HCT116 (cell line): ENCODE measurements at regions not wholly inside any gene's neighbourhood (a gene's known extent, or its start where the extent isn't known, plus 50 kb on each side); places are given as distances from the start of the nearest gene placed in this dataset.

Experiments used
- ATAC-seq: fragments of 200-7000 bp; cut with Tn5 transposase; 2 replicates; pipeline ENCODE4 v1.9.1; 2020; ENCODE audit warnings: mild to moderate bottlenecking, moderate library complexity
- BruUV-seq: library from RNA; stranded (reverse); fragments of 400-500 nt; replicated peaks from 2 replicates; lab custom pipeline; 2021; lab: Mats Ljungman, UMichigan
- CTCF ChIA-PET: fragments of 300-600 bp; sonication (Branson Sonifier 250); formaldehyde crosslinking; loops from one replicate; lab custom pipeline; 2021; ENCODE audit warnings: antibody characterized with exemption; lab: Charles Lee
- POLR2A ChIA-PET: fragments of 300-600, 350-600 bp; sonication (Branson Sonifier 250); formaldehyde crosslinking; loops from one replicate; lab custom pipeline; 2021; ENCODE audit warnings: antibody characterized with exemption; lab: Charles Lee
- RAD21 ChIA-PET, 2 experiments: fragments of 300-600 bp; sonication (Branson Sonifier 250); formaldehyde crosslinking; loops; one replicate each; lab custom pipeline; 2023; ENCODE audit warnings: low total read pairs in 2 of 2; ENCODE audit not compliant: uncharacterized antibody in 2 of 2, unreplicated experiment in 2 of 2, low non-redundant PET in 1 of 2; lab: Charles Lee
- DNase-seq: peaks from one replicate; pipeline ENCODE4 v3.0.0-alpha.2; 2010; ENCODE audit warnings: low read depth, low spot score
- H2AFZ ChIP-seq: fragments of 200-600 bp; shearing (Covaris generic), sonication (generic); 2 replicates; pipeline ENCODE4 v1.6.1; 2017; ENCODE audit warnings: low read depth, mixed run types, mixed read lengths, antibody characterized with exemption, low read length; ENCODE audit not compliant: poor library complexity, severe bottlenecking
- H3K27ac ChIP-seq: 2 replicates; pipeline ENCODE4 v1.5.1; 2012; ENCODE audit warnings: low read depth, low read length
- H3K27me3 ChIP-seq: fragments of 200-600 bp; sonication (generic); 2 replicates; pipeline ENCODE4 v1.6.1; 2016; ENCODE audit warnings: mixed run types, low read length, mixed read lengths; ENCODE audit not compliant: insufficient read depth
- H3K36me3 ChIP-seq, 2 experiments: fragments of 200-500 bp in 1 of 2; fragments of 200-600 bp in 1 of 2; sonication (Bioruptor generic) in 1 of 2; sonication (generic) in 1 of 2; 2 replicates each; pipeline versions ENCODE4 v1.5.1 to v1.6.1; 2014 to 2016; ENCODE audit warnings: low read length in 2 of 2, inconsistent platforms in 1 of 2, mixed read lengths in 1 of 2, mixed run types in 1 of 2; ENCODE audit not compliant: insufficient read depth in 2 of 2, control insufficient read depth in 1 of 2
- H3K4me1 ChIP-seq, 2 experiments: fragments of 200-600 bp in 1 of 2; sonication (generic) in 1 of 2; 2 replicates each; pipeline versions ENCODE4 v1.5.1 to v1.6.1; 2012 to 2017; ENCODE audit warnings: low read length in 2 of 2, inconsistent platforms in 1 of 2, mild to moderate bottlenecking in 1 of 2, mixed read lengths in 1 of 2, mixed run types in 1 of 2, moderate library complexity in 1 of 2; ENCODE audit not compliant: insufficient read depth in 2 of 2, control insufficient read depth in 1 of 2
- H3K4me2 ChIP-seq: fragments of 200-600 bp; sonication (generic); 2 replicates; pipeline ENCODE4 v1.6.1; 2017; ENCODE audit warnings: mixed run types, low read length, mixed read lengths
- H3K4me3 ChIP-seq, 2 experiments: fragments of 200-600 bp in 1 of 2; sonication (generic) in 1 of 2; replicated peaks in 1 of 2; 2 replicates each; pipeline ENCODE4 v1.5.1; 2011 to 2016; ENCODE audit warnings: low read length in 2 of 2, control low read depth in 1 of 2, low read depth in 1 of 2, mild to moderate bottlenecking in 1 of 2, mixed read lengths in 1 of 2, mixed run types in 1 of 2
- H3K79me2 ChIP-seq: fragments of 200-600 bp; sonication (generic); 2 replicates; pipeline ENCODE4 v1.6.1; 2017; ENCODE audit warnings: mild to moderate bottlenecking, mixed run types, low read length, moderate library complexity, mixed read lengths; ENCODE audit not compliant: insufficient read depth
- H3K9ac ChIP-seq: fragments of 200-600 bp; sonication (generic); 2 replicates; pipeline ENCODE4 v1.6.1; 2016; ENCODE audit warnings: low read length, mixed read lengths
- H3K9me2 ChIP-seq: fragments of 200-600 bp; sonication (generic), shearing (Covaris generic); 2 replicates; pipeline ENCODE4 v1.6.1; 2017; ENCODE audit warnings: mixed run types, mild to moderate bottlenecking, moderate library complexity; ENCODE audit not compliant: insufficient read depth
- H3K9me3 ChIP-seq, 2 experiments: fragments of 200-500 bp in 1 of 2; fragments of 200-600 bp in 1 of 2; sonication (Bioruptor generic) in 1 of 2; sonication (generic) in 1 of 2; 2 replicates each; pipeline ENCODE4 v1.6.1; 2014 to 2017; ENCODE audit warnings: low read length in 2 of 2, mixed read lengths in 2 of 2, inconsistent platforms in 1 of 2, low read depth in 1 of 2, mild to moderate bottlenecking in 1 of 2, mixed run types in 1 of 2, moderate library complexity in 1 of 2; ENCODE audit not compliant: control insufficient read depth in 1 of 2, insufficient read depth in 1 of 2
- H4K20me1 ChIP-seq: fragments of 200-600 bp; sonication (generic), shearing (Covaris generic); 2 replicates; pipeline ENCODE4 v1.6.1; 2017; ENCODE audit warnings: mixed run types, mild to moderate bottlenecking, moderate library complexity; ENCODE audit not compliant: insufficient read depth
- CBX3 ChIP-seq: IDR thresholded peaks from 2 replicates; pipeline ENCODE4 v1.6.1; 2012; ENCODE audit warnings: low read depth
- CTCF ChIP-seq, 3 experiments: fragments of 200-600 bp in 1 of 3; sonication (generic) in 1 of 3; IDR thresholded peaks in 2 of 3; conservative IDR thresholded peaks in 1 of 3; 2 replicates each; pipeline ENCODE4 v1.5.1; 2012 to 2017; ENCODE audit warnings: low read depth in 2 of 3, low read length in 2 of 3, antibody characterized with exemption in 1 of 3, borderline replicate concordance in 1 of 3, control low read depth in 1 of 3, mild to moderate bottlenecking in 1 of 3, mixed read lengths in 1 of 3, mixed run types in 1 of 3, moderate library complexity in 1 of 3; ENCODE audit not compliant: insufficient read depth in 1 of 3
- ELF1 ChIP-seq: IDR thresholded peaks from 2 replicates; pipeline ENCODE4 v1.6.1; 2012; ENCODE audit warnings: low read depth, borderline replicate concordance
- EZH2phosphoT487 ChIP-seq: fragments of 200-600 bp; IDR thresholded peaks from 2 replicates; pipeline ENCODE4 v1.6.1; 2018; ENCODE audit warnings: antibody characterized with exemption, borderline replicate concordance
- POLR2AphosphoS5 ChIP-seq: IDR thresholded peaks from 2 replicates; pipeline ENCODE4 v1.6.1; 2011; ENCODE audit warnings: mild to moderate bottlenecking, low read depth, low read length, moderate library complexity
- RAD21 ChIP-seq: IDR thresholded peaks from 2 replicates; pipeline ENCODE4 v1.6.1; 2012; ENCODE audit warnings: low read depth, mild to moderate bottlenecking
- REST ChIP-seq: IDR thresholded peaks from 2 replicates; pipeline ENCODE4 v1.6.1; 2012; ENCODE audit warnings: low read depth
- SIN3A ChIP-seq: IDR thresholded peaks from 2 replicates; pipeline ENCODE4 v1.6.1; 2012; ENCODE audit warnings: low read depth
- ZFX ChIP-seq: fragments of 450-650 bp; IDR thresholded peaks from 2 replicates; pipeline ENCODE4 v1.6.1; 2017
- ZNF274 ChIP-seq: fragments of 200-500 bp; sonication (Bioruptor generic); IDR thresholded peaks from 2 replicates; pipeline ENCODE4 v1.6.1; 2014; ENCODE audit warnings: mild to moderate bottlenecking, low read depth, low read length, inconsistent platforms
- intact Hi-C: fragments of 100-400 bp; cut with micrococcal nuclease; formaldehyde crosslinking; loops from 2 replicates; pipeline ENCODE4 v1.10.0; 2022

GRCh38 chr2:128589681-128590080 is 271.0 kb upstream of the HS6ST1 start:
- CTCF ChIA-PET: no interaction called here
- RAD21 ChIA-PET: no interaction called here
- no peak overlapping the region for H3K4me2 ChIP-seq
- no peaks in the 10 kb centered on the region for H4K20me1 ChIP-seq
- H3K9me3 ChIP-seq: peaks cover 0 to 4% of the 10 kb centered on the region in 2 experiments; a peak in 1 of 4 replicates
- ATAC-seq (no peak), DNase-seq (no peak)
- H3K4me1 ChIP-seq: no peaks in the 10 kb centered on the region
- no TSS peak for BruUV-seq
- POLR2A ChIA-PET: no interaction called here
- TF ChIP-seq EZH2phosphoT487 (no peak), CTCF (IDR thresholded peaks at IDR 0.05 in 2 of 3, conservative IDR thresholded peaks at IDR 0.05 in 1 of 3; ENCODE audit: borderline replicate concordance in 1 of 3, insufficient read depth in 1 of 3, low read depth in 2 of 3, low read length in 2 of 3) (0 out of 6 replicates have a peak, but pooled peaks of 1 of the 3 experiments have one; percentile 6)
- H3K9ac ChIP-seq: no peak overlapping the region
- H3K36me3 ChIP-seq: no peaks in the 10 kb centered on the region
- intact Hi-C loops: no loop called here
- no peak overlapping the region for H3K27ac ChIP-seq
- H2AFZ ChIP-seq: no peak overlapping the region
- H3K79me2 ChIP-seq: no peaks in the 10 kb centered on the region
- no peaks in the 10 kb centered on the region for H3K9me2 ChIP-seq
- H3K27me3 ChIP-seq: peaks cover 7% of the 10 kb centered on the region; the same call in 1 of the 2 replicates
- H3K4me3 ChIP-seq: no peak overlapping the region

GRCh38 chr2:128590309-128591021 is 271.8 kb upstream of the HS6ST1 start:
- H3K4me1 ChIP-seq: no peaks in the 10 kb centered on the region
- no peak for DNase-seq
- TF ChIP-seq ELF1 (no peak), REST (no peak), SIN3A (no peak), CBX3 (no peak), POLR2AphosphoS5 (no peak), RAD21 (no peak), ZFX (no peak), ZNF274 (no peak)
- TF ChIP-seq, all 23 proteins: peak for 0
- Histone ChIP-seq H3K9me2 (no peaks in the 10 kb centered on the region), H3K36me3 (no peaks in the 10 kb centered on the region), H3K79me2 (no peaks in the 10 kb centered on the region), H4K20me1 (no peaks in the 10 kb centered on the region), H3K4me2 (no peak overlapping the region), H2AFZ (no peak overlapping the region), H3K9ac (no peak overlapping the region), H3K27me3 (peaks cover 7% of the 10 kb centered on the region; the same call in 1 of the 2 replicates), H3K9me3 (peaks cover 0 to 2% of the 10 kb centered on the region in 2 experiments; a peak in 1 of 4 replicates), H3K27ac (no peak overlapping the region), H3K4me3 (no peak overlapping the region)
- no TSS peak for BruUV-seq
- ChIA-PET RAD21 (no interaction called here), CTCF (no interaction called here), POLR2A (no interaction called here)
- no peak for ATAC-seq
- intact Hi-C loops: no loop called here
